H1 (cell line): ENCODE measurements at regions not wholly inside any gene's neighbourhood (a gene's known extent, or its start where the extent isn't known, plus 50 kb on each side); places are given as distances from the start of the nearest gene placed in this dataset.

Experiments
- CTCF ChIA-PET: fragments of 300-600 bp; sonication (Branson Sonifier 250); formaldehyde crosslinking; loops from one replicate; lab custom pipeline; 2021; ENCODE audit not compliant: partially characterized antibody; lab: Charles Lee
- POLR2A ChIA-PET: fragments of 300-600 bp; sonication (Branson Sonifier 250); formaldehyde crosslinking; loops from one replicate; lab custom pipeline; 2021; ENCODE audit warnings: inconsistent platforms; ENCODE audit not compliant: partially characterized antibody; lab: Charles Lee
- DNase-seq, 2 experiments: peaks; one replicate each; pipeline versions ENCODE4 v3.0.0 to v3.0.0-alpha.2; 2010 to 2022; ENCODE audit warnings: low spot score in 2 of 2, low read depth in 1 of 2, mixed read lengths in 1 of 2
- FAIRE-seq: peaks from 2 replicates; lab custom pipeline; 2011; peaks lifted over from hg19 to GRCh38; lab: Jason Lieb, UNC
- H2AFZ ChIP-seq: 2 replicates; pipeline ENCODE4 v1.8.1; 2012; ENCODE audit warnings: low read length, inconsistent platforms
- H2AK5ac ChIP-seq: 2 replicates; pipeline ENCODE4 v1.6.1; 2013; ENCODE audit warnings: low read depth, low read length
- H2BK120ac ChIP-seq: replicated peaks from 2 replicates; pipeline ENCODE3; 2013; ENCODE audit warnings: low read depth, low read length, inconsistent platforms
- H2BK12ac ChIP-seq: 2 replicates; pipeline ENCODE4 v1.6.1; 2013; ENCODE audit warnings: low read depth, low read length
- H2BK15ac ChIP-seq: 2 replicates; pipeline ENCODE4 v1.6.1; 2013; ENCODE audit warnings: low read length
- H2BK20ac ChIP-seq: 2 replicates; pipeline ENCODE4 v1.6.1; 2013; ENCODE audit warnings: low read length
- H2BK5ac ChIP-seq: 2 replicates; pipeline ENCODE4 v1.6.1; 2013; ENCODE audit warnings: low read depth, low read length
- H3K14ac ChIP-seq: 2 replicates; pipeline ENCODE4 v1.6.1; 2013; ENCODE audit warnings: inconsistent platforms; ENCODE audit not compliant: insufficient read length
- H3K18ac ChIP-seq: 2 replicates; pipeline ENCODE4 v1.6.1; 2013; ENCODE audit warnings: low read length; ENCODE audit errors: extremely low read depth
- H3K23ac ChIP-seq: 2 replicates; pipeline ENCODE4 v1.6.1; 2013; ENCODE audit warnings: inconsistent platforms; ENCODE audit not compliant: insufficient read length
- H3K23me2 ChIP-seq: 2 replicates; pipeline ENCODE4 v1.6.1; 2013; ENCODE audit warnings: low read depth, low read length
- H3K27ac ChIP-seq: 2 replicates; pipeline ENCODE4 v1.6.1; 2011; ENCODE audit warnings: low read depth, low read length, inconsistent platforms
- H3K27me3 ChIP-seq, 4 experiments: replicated peaks in 1 of 4; 1 replicate in 1 of 4; 2 replicates in 3 of 4; pipeline versions ENCODE4 v1.6.1 to v1.8.1; 2011 to 2013; ENCODE audit warnings: low read length in 3 of 4, mild to moderate bottlenecking in 3 of 4, inconsistent platforms in 2 of 4, mixed read lengths in 2 of 4, moderate library complexity in 1 of 4; ENCODE audit not compliant: control insufficient read depth in 3 of 4, insufficient read depth in 3 of 4; ENCODE audit errors: extremely low read depth in 1 of 4
- H3K36me3 ChIP-seq, 4 experiments: 2 replicates each; pipeline versions ENCODE4 v1.6.1 to v1.8.1; 2011 to 2013; ENCODE audit warnings: mild to moderate bottlenecking in 4 of 4, low read length in 3 of 4, moderate library complexity in 2 of 4, control low read depth in 1 of 4, inconsistent platforms in 1 of 4; ENCODE audit not compliant: insufficient read depth in 4 of 4, control insufficient read depth in 2 of 4
- H3K4ac ChIP-seq: replicated peaks from 2 replicates; pipeline ENCODE3; 2013; ENCODE audit warnings: low read length, low read depth, mixed read lengths, inconsistent platforms; ENCODE audit not compliant: insufficient read length
- H3K4me1 ChIP-seq, 4 experiments: replicated peaks in 1 of 4; 1 replicate in 1 of 4; 2 replicates in 3 of 4; pipeline versions ENCODE4 v1.6.1 to v1.8.1; 2011 to 2013; ENCODE audit warnings: low read length in 3 of 4, inconsistent platforms in 2 of 4, mixed read lengths in 1 of 4; ENCODE audit not compliant: insufficient read depth in 4 of 4, control insufficient read depth in 3 of 4
- H3K4me2 ChIP-seq, 2 experiments: 2 replicates each; pipeline versions ENCODE4 v1.6.1 to v1.8.1; 2011 to 2013; ENCODE audit warnings: low read depth in 2 of 2, low read length in 2 of 2, control low read depth in 1 of 2, inconsistent platforms in 1 of 2, mild to moderate bottlenecking in 1 of 2; ENCODE audit not compliant: insufficient read depth in 1 of 2
- H3K4me3 ChIP-seq, 4 experiments: fragments of 200-600, 300-600 bp in 1 of 4; sonication (generic), shearing (Covaris generic), sonication (Bioruptor Twin) in 1 of 4; 2 replicates each; pipeline versions ENCODE4 v1.5.1 to v1.8.1; 2011 to 2016; ENCODE audit warnings: low read length in 4 of 4, low read depth in 3 of 4, control low read depth in 2 of 4, inconsistent platforms in 2 of 4, mild to moderate bottlenecking in 2 of 4, mixed read lengths in 1 of 4, moderate library complexity in 1 of 4; ENCODE audit not compliant: insufficient read depth in 2 of 4; ENCODE audit errors: extremely low read depth in 1 of 4
- H3K56ac ChIP-seq: replicated peaks from 2 replicates; pipeline ENCODE3; 2013; ENCODE audit warnings: low read depth, mild to moderate bottlenecking, mixed read lengths, low read length, inconsistent platforms; ENCODE audit not compliant: insufficient read length
- H3K79me1 ChIP-seq: 2 replicates; pipeline ENCODE4 v1.6.1; 2013; ENCODE audit warnings: low read depth, low read length, control low read depth
- H3K79me2 ChIP-seq, 2 experiments: 2 replicates each; pipeline versions ENCODE4 v1.6.1 to v1.8.1; 2012 to 2013; ENCODE audit warnings: low read length in 2 of 2, mild to moderate bottlenecking in 2 of 2, inconsistent platforms in 1 of 2; ENCODE audit not compliant: insufficient read depth in 2 of 2, control insufficient read depth in 1 of 2
- H3K9ac ChIP-seq, 4 experiments: replicated peaks in 1 of 4; 1 replicate in 1 of 4; 2 replicates in 3 of 4; pipeline versions ENCODE4 v1.6.1 to v1.8.1; 2011 to 2013; ENCODE audit warnings: low read depth in 3 of 4, low read length in 3 of 4, control low read depth in 2 of 4, mild to moderate bottlenecking in 2 of 4, moderate library complexity in 2 of 4, inconsistent platforms in 1 of 4; ENCODE audit errors: extremely low read depth in 1 of 4
- H3K9me3 ChIP-seq, 2 experiments: 2 replicates each; pipeline versions ENCODE4 v1.6.1 to v1.8.1; 2012 to 2013; ENCODE audit warnings: mild to moderate bottlenecking in 2 of 2, moderate library complexity in 2 of 2, control low read depth in 1 of 2, inconsistent platforms in 1 of 2, low read depth in 1 of 2, low read length in 1 of 2, mixed read lengths in 1 of 2; ENCODE audit not compliant: insufficient read depth in 2 of 2
- H4K20me1 ChIP-seq, 2 experiments: replicated peaks in 1 of 2; 2 replicates each; pipeline versions ENCODE3 to v1.8.1; 2011 to 2013; ENCODE audit warnings: inconsistent platforms in 2 of 2, low read length in 2 of 2, mild to moderate bottlenecking in 1 of 2; ENCODE audit not compliant: insufficient read depth in 2 of 2, control insufficient read depth in 1 of 2
- H4K5ac ChIP-seq: 2 replicates; pipeline ENCODE4 v1.6.1; 2013; ENCODE audit warnings: low read length, low read depth, mixed read lengths, inconsistent platforms; ENCODE audit not compliant: insufficient read length
- H4K8ac ChIP-seq: 2 replicates; pipeline ENCODE4 v1.8.0; 2013; ENCODE audit warnings: mild to moderate bottlenecking, moderate library complexity, low read length, inconsistent platforms; ENCODE audit not compliant: insufficient read depth; ENCODE audit errors: extremely low read depth
- H4K91ac ChIP-seq: replicated peaks from 2 replicates; pipeline ENCODE3; 2013; ENCODE audit warnings: low read length, mixed read lengths, inconsistent platforms; ENCODE audit not compliant: insufficient read length
- BACH1 ChIP-seq: IDR thresholded peaks from 2 replicates; pipeline ENCODE4 v1.6.1; 2012; ENCODE audit warnings: low read length, improper control_type of control experiment
- GABPA ChIP-seq: IDR thresholded peaks from 2 replicates; pipeline ENCODE4 v1.6.1; 2011; ENCODE audit warnings: mild to moderate bottlenecking, low read length, moderate library complexity, borderline replicate concordance; ENCODE audit not compliant: insufficient read depth
- ZNF274 ChIP-seq: IDR thresholded peaks from 2 replicates; pipeline ENCODE4 v1.7.0; 2012; ENCODE audit warnings: low read length, borderline replicate concordance; ENCODE audit errors: extremely low read depth
- WGBS, 2 experiments: shearing (Covaris generic) in 1 of 2; methylation state at CpG; one replicate each; pipeline versions ENCODE4 v1.1.6 to v1.1.7; 2013 to 2015; ENCODE audit warnings: low lambda C conversion rate in 2 of 2, mixed read lengths in 2 of 2, inconsistent platforms in 1 of 2, low coverage in 1 of 2, missing lambda C conversion rate in 1 of 2; ENCODE audit not compliant: insufficient replicate concordance in 2 of 2, insufficient coverage in 1 of 2, insufficient read length in 1 of 2; ENCODE audit errors: extremely low coverage in 1 of 2, missing lambda C conversion rate in 1 of 2; 5-methylcytosine and 5-hydroxymethylcytosine counted together

DNA sequence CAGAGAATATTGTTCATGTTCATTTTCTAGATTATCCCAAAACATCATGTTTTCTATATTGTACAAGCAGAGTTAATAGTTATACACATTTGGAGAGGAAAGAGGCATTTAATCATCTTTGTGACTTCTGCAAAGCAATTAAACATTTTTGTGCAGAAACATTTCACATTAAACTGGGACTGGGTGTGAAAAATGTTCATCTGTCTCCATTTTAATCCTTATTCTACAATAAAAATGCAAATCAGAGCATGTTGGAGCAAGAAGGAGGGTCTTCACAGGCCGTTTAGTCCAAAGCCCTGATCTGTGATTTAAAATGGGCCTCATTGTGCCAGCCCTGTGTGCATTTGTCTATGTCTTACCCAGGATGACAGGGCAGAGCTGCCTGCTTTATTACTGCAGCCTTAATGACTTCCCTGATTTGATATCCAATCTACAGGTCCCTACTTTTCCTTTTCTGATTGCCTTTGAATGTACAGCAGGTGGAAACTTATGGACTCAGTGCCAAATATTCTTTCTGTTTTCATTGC, 183.5 kb downstream of the CAVIN4 start:
- no peak for DNase-seq
- ChIA-PET POLR2A (no interaction called here), CTCF (no interaction called here)
- no peak overlapping the region for H2AK5ac ChIP-seq
- H3K4me2 ChIP-seq: no peak overlapping the region
- no peak overlapping the region for H4K5ac ChIP-seq
- H2BK15ac ChIP-seq: no peak overlapping the region
- H3K23ac ChIP-seq: no peak overlapping the region
- H4K91ac ChIP-seq: no peak overlapping the region
- no peak overlapping the region for H2BK5ac ChIP-seq
- H4K8ac ChIP-seq: no peak overlapping the region
- H3K27me3 ChIP-seq: no peaks in the 10 kb centered on the region
- H3K18ac ChIP-seq: no peak overlapping the region
- no peak overlapping the region; the same call in 1 of the 2 replicates for H2AFZ ChIP-seq
- H2BK20ac ChIP-seq: no peak overlapping the region
- no peaks in the 10 kb centered on the region for H3K79me2 ChIP-seq
- no peaks in the 10 kb centered on the region for H3K4me1 ChIP-seq
- H2BK120ac ChIP-seq: no peak overlapping the region
- H3K23me2 ChIP-seq: no peaks in the 10 kb centered on the region; the same call in 1 of the 2 replicates
- H4K20me1 ChIP-seq: no peaks in the 10 kb centered on the region
- H3K27ac ChIP-seq: no peak overlapping the region
- H3K14ac ChIP-seq: no peak overlapping the region
- no peaks in the 10 kb centered on the region for H3K9me3 ChIP-seq
- H3K56ac ChIP-seq: no peak overlapping the region
- no peaks in the 10 kb centered on the region for H3K79me1 ChIP-seq
- H3K4ac ChIP-seq: no peak overlapping the region
- WGBS, 2 experiments: 82% methylated on average over 1 of the region's 1 CpG; no CpG with 5 or more reads in 1 of the 2 experiments
- H3K4me3 ChIP-seq: no peak overlapping the region
- no peaks in the 10 kb centered on the region for H3K36me3 ChIP-seq
- FAIRE-seq: no peak
- no peak overlapping the region for H3K9ac ChIP-seq
- no peak overlapping the region for H2BK12ac ChIP-seq
- TF ChIP-seq BACH1: no peak
- TF ChIP-seq GABPA: no peak
- TF ChIP-seq ZNF274: no peak
